ENCODE measurements at regions not wholly inside any gene's neighbourhood (a gene's known extent, or its start where the extent isn't known, plus 50 kb on each side); places are given as distances from the start of the nearest gene placed in this dataset.

DNA sequence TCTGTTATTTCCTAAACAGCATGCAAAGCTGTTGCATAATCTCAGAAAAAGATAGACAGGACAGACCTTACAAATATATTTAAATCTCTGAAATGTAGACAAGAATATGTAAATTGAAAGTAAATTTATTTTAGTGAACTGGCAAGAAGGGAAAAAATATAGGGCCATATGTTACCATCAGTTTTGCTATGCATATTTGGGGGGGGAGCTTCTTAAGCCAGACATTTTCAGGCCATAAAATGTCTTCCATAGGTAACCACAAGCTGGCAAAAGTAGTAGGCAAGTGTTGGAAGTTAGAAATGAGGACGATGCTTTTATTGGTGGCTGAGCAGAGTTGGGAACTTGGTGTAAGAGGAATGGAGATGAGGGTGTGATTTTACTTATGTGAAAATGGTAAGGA lies 272.0 kb upstream of the CXXC4 start:
- no peak for DNase-seq (ENCODE audit: low spot score)

DNA sequence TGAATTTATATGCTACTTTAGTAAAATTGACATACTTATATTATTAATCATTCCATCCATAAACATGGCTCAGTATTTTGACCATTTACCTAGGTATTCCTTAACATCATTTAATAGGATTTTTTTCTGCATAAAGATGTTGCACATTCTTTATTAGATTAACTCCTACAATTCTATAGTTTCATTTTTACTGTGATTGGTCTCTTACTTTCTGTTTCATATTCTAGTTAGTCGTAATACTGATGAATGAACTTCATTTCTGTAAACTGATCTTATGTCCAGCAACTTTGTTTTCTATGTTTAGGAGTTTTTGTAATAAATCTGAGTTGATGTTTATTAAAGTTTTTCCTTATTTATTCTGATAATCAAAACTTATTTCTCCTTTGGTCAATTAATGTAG lies 278.2 kb upstream of the CXXC4 start:
- DNase-seq (ENCODE audit: low spot score): no peak

DNA sequence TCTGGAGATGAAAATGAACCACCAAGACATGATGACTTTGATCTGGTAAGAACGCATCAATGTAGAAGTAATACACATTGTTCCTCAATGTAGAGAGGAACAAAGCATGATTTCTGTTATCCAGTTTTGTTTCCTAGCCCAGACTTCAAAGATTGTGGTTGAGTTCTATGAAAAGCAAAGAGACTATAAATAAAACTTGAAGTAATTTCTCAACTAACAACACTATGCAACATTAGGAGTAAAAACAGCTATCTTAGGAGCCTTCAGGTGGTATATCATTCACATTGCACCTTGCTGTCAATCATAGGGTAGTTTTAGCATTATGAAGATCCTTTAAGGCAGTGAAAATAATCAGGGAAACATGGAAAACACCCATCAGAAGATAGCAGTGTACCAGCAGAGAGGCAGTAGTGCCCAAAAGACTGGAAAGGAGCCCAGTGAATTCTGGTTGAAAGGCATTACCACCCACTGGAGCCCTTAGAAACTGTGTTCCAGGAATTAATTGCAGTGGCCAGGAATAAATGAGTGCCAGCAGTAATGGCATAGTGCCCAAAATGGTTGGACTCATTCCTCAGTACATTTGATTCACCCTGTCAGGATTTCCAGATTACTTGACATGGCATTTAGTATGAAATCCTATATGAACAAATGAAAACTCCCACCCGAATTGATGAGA lies 300.7 kb upstream of the CXXC4 start:
- DNase-seq (ENCODE audit: low spot score): no peak

GRCh38 chr4:104811727-104812126 lies 317.0 kb upstream of the CXXC4 start:
- no peak for DNase-seq (ENCODE audit: low spot score)

DNA sequence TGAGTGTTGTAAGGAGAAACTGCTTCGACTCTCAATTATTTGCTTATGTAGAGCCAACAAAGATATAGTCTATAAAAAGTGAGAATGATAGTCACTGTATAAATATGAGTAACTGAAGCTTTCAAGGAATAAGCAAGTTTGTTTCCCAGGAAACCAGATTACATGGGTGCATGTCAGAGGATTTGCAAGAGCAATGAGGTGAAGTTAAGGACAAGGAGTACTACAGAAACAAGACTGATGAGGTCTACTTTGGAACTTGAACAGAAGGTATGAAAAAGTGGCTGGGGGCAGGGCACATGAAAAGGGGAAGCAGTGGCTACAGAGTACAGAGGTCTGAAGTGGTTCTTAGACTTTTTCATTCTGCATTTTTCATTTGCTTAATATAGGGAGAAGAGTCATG lies 321.0 kb upstream of the CXXC4 start:
- no peak for DNase-seq (ENCODE audit: low spot score)

- DNase-seq (ENCODE audit: low spot score): no peak
Measured at GRCh38 chr4:104818579-104818978, 323.9 kb upstream of the CXXC4 start.

DNA sequence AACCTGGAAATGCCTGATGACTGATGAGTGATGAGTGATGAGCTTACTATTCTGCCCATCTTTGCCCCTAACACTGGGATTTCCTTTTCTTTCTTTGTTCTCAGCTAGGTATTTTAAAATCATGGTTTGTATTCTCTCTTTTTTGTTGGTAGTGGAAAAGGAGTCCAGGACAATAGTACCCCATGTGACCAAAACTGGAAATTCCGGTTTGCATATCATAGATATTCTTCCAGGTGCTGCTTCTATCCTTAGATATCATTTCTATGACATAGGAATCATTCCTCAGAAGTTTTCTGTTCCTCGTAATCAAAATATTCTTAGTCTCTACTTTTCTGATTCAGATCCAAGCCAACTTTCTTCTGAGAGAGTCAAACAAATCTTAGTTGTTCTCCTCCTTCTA lies 320.5 kb upstream of the TET2 start:
- DNase-seq (ENCODE audit: low spot score): no peak

DNA sequence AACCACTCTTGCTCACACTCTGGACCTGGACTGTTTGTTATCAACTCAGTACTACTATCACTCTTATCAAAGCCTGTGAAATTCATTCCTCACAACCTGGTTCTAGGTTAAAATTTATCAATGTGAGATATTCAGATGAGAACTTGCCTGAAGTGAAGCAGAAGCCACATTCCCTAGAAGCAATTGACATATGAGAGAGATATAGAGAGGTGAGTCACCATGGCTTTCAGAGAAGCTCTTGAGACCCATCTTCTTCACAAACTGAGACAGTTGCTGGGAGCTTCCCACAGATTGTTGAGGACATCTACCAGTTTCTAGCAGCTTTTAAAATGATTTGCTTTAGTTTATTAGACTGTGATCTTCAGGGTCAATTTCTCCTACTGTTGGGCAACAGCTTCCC lies 316.9 kb upstream of the TET2 start:
- DNase-seq (ENCODE audit: low spot score): no peak

DNA sequence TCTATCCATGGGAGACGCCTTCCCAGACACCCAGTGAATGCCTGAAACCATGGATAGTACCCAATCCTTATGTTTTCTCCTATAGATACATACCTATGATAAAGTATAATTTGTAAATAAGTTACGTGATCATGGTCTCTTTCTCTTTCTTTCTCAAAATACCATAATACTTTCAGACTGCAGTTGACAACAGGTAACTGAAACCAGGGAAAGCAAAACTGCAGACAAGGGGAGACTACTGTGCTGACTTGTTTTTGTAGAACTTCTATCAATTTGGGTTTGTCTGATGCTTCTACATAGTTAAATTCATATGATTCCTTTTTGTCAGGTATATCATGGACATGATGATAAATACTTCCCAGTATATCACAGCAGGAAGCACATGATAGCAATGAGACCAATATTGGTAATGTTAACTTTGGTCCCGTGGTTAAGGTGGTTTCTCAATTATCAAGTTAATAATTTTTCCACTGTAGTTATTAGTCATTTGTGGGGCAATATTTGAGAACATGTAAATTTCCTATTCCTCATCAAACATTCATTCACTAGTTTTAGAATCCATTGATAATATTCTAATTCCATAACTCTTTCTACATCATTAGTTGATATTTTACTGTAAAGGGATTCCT lies 298.0 kb upstream of the TET2 start:
- no peak for DNase-seq (ENCODE audit: low spot score)

- DNase-seq (ENCODE audit: low spot score): no peak
Measured at GRCh38 chr4:104859601-104860237, 287.0 kb upstream of the TET2 start.

DNA sequence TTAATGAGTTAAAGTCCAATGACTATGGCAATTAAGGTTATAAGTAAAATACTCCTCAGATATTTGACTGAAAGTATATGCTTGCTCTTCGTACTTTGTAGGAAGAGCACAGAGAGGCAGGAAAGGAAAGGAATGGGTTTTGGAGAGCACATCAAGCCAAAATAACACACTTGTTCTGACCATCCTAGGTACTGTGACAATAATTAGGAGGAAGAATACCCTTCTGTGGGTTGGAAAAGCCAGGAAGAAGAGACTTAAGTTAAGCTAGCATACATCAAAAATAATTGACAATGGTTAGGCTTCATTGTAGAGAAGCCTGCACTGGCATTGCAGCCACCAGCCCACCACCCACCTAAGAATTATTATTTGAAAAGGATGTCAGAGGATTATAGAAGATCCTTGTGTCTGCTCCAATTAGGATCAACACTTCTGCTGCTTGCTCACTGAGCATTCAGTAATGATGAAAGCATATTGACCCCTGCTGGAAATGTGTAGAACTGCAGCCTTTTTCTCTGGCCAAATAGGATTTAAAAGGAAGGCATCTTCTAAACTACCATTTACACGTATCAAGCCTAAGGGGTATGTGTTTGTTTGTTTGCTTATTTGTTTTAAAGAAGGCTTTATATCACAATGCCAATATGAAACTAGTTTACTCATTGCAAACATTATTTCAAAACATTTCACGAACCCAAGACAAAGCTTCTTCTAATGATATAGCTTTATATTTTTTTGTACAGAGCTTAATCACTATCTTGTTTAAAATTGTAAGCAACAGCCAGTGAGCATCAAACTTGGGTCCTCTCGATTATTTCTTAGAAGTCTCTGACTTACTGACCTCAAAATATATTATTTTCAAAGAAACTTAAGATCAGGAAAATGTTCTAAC lies 286.2 kb upstream of the TET2 start:
- DNase-seq (ENCODE audit: low spot score): no peak

DNA sequence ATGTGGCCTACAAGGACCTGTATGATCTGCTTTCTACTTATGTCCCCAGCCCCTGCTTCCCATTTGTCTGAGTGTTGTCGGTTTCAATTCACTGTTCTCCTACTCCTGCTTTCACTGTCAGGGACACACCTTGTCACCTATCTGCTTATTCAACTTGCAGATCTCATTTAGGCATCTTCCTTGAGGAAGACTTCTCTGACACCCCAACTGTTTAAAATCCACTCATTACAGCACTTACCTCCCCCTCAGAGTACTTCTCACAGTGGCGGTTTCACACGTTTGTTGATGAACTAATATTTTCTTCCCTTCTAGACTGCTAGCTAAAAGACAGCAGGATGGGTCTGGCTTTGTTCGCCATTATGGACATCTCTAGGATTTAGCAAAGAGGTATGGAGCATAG lies 279.9 kb upstream of the TET2 start:
- DNase-seq (ENCODE audit: low spot score): no peak

DNA sequence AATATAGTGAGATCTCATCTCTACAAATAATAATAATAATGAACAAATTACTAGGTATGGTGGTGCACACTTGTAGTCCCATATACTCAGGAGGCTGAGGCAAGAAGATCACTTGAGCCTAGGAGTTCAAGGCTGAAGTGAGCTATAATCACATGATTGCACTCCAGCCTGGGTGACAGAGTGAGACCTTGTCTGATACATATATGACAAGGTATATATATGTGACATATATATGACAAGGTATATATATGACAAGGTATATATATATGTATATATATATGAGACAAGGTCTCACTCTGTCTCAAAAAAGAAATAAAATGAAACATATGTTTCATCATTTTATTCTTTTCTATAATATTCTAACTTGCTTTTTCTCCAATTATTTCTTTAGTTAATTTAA lies 278.1 kb upstream of the TET2 start:
- DNase-seq (ENCODE audit: low spot score): no peak

- no peak for DNase-seq (ENCODE audit: low spot score)
Measured at GRCh38 chr4:104868958-104869357, 277.7 kb upstream of the TET2 start.

DNA sequence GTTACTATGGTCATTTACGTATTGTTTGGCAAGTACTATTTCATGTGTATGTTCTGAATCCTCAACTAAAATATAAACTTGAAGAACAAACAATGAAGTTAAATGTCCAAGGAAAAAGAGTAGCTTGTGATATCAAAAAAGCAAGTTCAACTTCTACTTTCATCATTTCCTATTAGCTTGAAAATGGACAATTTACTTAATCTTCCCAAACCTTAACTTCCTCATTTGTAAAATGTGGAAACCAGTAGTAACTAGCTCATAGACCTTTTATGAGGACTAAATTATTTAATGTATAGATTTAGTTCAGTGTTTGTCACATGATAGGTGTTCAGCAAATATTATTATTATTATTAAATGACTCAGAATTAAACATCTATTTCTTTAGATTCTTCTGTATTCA lies 276.8 kb upstream of the TET2 start:
- no peak for DNase-seq (ENCODE audit: low spot score)

DNA sequence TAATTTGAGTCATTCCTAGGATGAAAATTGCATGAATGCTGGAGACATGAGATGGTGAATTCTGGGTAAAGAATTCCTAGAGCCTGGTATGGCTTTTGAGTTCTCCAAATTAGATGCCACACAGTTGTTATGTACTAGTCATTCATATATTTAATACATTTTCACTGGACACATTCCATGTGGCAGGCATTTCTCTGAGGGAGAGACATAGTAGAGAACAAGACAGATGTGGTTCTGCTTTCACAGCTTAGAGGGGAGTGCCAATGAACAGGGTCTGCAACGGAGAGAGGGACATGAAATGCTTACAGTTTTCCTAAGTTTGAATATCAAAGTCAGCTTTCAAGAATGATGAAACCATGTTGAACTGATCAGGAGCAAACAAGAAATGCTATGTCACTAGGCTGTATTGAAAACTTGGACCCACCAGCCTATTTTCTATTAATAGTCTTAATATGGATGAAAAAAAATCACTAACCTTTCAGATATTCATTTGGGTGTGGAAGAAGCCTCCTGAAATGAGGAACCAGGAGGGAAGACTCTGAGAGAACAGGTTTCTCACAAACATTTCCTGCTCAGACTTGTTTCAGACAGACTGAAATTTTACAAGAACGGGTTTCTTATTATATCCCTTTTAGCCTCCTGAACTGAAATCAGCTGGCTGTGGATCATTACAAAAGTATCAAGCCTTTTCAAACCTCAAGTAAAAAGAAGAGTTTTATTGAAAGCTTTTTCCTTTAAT lies 276.0 kb upstream of the TET2 start:
- no peak for DNase-seq (ENCODE audit: low spot score)

- no peak for DNase-seq (ENCODE audit: low spot score)
Measured at GRCh38 chr4:104878936-104879335, 267.7 kb upstream of the TET2 start.

DNA sequence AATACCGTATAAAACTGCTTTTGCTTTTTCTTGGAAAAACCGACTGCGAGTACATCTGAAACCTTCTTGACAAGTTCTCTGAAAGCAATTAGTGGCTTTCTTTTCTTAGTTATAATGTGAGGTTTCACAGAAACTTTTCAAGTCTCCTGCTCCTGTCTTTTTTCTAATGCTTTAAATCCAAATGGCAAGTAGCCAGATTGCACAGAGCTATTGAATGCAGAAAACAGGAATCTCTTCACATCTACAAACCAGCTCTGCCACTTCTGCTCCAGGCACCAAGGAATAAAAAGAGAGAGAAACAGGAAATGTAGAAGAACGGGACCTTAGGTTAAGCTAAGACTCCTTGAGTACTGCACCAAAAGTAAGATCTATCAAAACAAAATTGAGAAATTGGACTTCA lies 267.3 kb upstream of the TET2 start:
- no peak for DNase-seq (ENCODE audit: low spot score)

DNA sequence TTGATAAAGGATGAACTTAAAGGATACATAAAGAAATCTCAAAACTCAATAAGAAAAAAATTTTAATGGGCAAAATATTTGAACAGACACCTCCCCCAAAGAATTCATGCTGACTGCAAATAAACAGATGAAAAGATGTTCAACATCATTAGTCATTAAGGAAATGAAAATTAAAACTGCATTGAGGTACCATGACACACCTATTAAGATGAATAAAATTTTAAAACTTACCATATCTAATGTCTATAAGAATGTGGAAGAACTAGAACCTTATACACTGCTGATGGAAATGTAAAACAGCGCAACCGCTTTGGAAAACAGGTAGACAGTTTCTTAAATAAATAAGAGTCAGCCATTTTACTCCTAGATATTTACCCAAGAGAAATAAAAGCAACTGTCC lies 266.8 kb upstream of the TET2 start:
- DNase-seq (ENCODE audit: low spot score): no peak

DNA sequence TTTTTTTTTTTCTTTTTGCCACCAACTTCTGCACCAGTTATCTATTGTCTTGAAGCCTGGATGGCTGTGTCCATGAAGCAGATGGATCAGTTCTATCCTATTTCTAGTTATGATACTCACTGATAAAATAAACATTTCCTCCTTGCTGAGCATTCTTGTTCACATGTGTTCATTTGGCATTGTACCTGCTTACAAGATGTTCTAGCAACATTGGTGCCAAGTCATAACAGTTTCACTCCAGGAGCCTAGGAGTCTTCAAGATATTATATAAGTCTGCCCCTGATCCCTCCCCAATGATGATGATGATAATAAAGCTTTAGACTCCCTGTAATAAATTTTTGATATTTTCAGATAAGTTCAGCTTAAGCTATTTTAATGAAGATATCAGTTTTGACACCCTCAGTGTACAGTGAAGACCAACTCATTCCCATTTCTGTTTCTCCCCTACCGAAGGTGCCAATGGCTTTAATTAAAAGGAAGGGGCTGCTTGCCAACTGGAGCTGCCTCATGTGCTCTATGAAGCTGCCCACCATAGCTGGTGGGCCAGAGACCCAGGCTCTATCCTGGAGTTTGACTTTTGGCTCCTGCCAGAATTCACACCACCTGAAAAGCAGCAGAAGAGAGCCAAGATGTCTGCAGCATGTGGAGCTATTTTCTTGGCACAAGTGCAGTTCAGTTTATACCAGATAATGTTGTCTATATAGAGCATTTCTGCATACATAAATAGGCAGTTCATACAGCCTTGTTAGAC lies 265.4 kb upstream of the TET2 start:
- no peak for DNase-seq (ENCODE audit: low spot score)

Measured in mesenteric fat pad (tissue), 1 donor.